H1 (cell line): ENCODE measurements at regions not wholly inside any gene's neighbourhood (a gene's known extent, or its start where the extent isn't known, plus 50 kb on each side); places are given as distances from the start of the nearest gene placed in this dataset.

Experiments used
- CTCF ChIA-PET: fragments of 300-600 bp; sonication (Branson Sonifier 250); formaldehyde crosslinking; loops from one replicate; lab custom pipeline; 2021; ENCODE audit not compliant: partially characterized antibody; lab: Charles Lee
- POLR2A ChIA-PET: fragments of 300-600 bp; sonication (Branson Sonifier 250); formaldehyde crosslinking; loops from one replicate; lab custom pipeline; 2021; ENCODE audit warnings: inconsistent platforms; ENCODE audit not compliant: partially characterized antibody; lab: Charles Lee
- DNase-seq, 2 experiments: peaks; one replicate each; pipeline versions ENCODE4 v3.0.0 to v3.0.0-alpha.2; 2010 to 2022; ENCODE audit warnings: low spot score in 2 of 2, low read depth in 1 of 2, mixed read lengths in 1 of 2
- FAIRE-seq: peaks from 2 replicates; lab custom pipeline; 2011; peaks lifted over from hg19 to GRCh38; lab: Jason Lieb, UNC
- H2AFZ ChIP-seq: 2 replicates; pipeline ENCODE4 v1.8.1; 2012; ENCODE audit warnings: low read length, inconsistent platforms
- H2AK5ac ChIP-seq: 2 replicates; pipeline ENCODE4 v1.6.1; 2013; ENCODE audit warnings: low read depth, low read length
- H2BK120ac ChIP-seq: replicated peaks from 2 replicates; pipeline ENCODE3; 2013; ENCODE audit warnings: low read depth, low read length, inconsistent platforms
- H2BK12ac ChIP-seq: 2 replicates; pipeline ENCODE4 v1.6.1; 2013; ENCODE audit warnings: low read depth, low read length
- H2BK15ac ChIP-seq: 2 replicates; pipeline ENCODE4 v1.6.1; 2013; ENCODE audit warnings: low read length
- H2BK20ac ChIP-seq: 2 replicates; pipeline ENCODE4 v1.6.1; 2013; ENCODE audit warnings: low read length
- H2BK5ac ChIP-seq: 2 replicates; pipeline ENCODE4 v1.6.1; 2013; ENCODE audit warnings: low read depth, low read length
- H3K14ac ChIP-seq: 2 replicates; pipeline ENCODE4 v1.6.1; 2013; ENCODE audit warnings: inconsistent platforms; ENCODE audit not compliant: insufficient read length
- H3K18ac ChIP-seq: 2 replicates; pipeline ENCODE4 v1.6.1; 2013; ENCODE audit warnings: low read length; ENCODE audit errors: extremely low read depth
- H3K23ac ChIP-seq: 2 replicates; pipeline ENCODE4 v1.6.1; 2013; ENCODE audit warnings: inconsistent platforms; ENCODE audit not compliant: insufficient read length
- H3K23me2 ChIP-seq: 2 replicates; pipeline ENCODE4 v1.6.1; 2013; ENCODE audit warnings: low read depth, low read length
- H3K27ac ChIP-seq: 2 replicates; pipeline ENCODE4 v1.6.1; 2011; ENCODE audit warnings: low read depth, low read length, inconsistent platforms
- H3K27me3 ChIP-seq, 4 experiments: replicated peaks in 1 of 4; 1 replicate in 1 of 4; 2 replicates in 3 of 4; pipeline versions ENCODE4 v1.6.1 to v1.8.1; 2011 to 2013; ENCODE audit warnings: low read length in 3 of 4, mild to moderate bottlenecking in 3 of 4, inconsistent platforms in 2 of 4, mixed read lengths in 2 of 4, moderate library complexity in 1 of 4; ENCODE audit not compliant: control insufficient read depth in 3 of 4, insufficient read depth in 3 of 4; ENCODE audit errors: extremely low read depth in 1 of 4
- H3K36me3 ChIP-seq, 4 experiments: 2 replicates each; pipeline versions ENCODE4 v1.6.1 to v1.8.1; 2011 to 2013; ENCODE audit warnings: mild to moderate bottlenecking in 4 of 4, low read length in 3 of 4, moderate library complexity in 2 of 4, control low read depth in 1 of 4, inconsistent platforms in 1 of 4; ENCODE audit not compliant: insufficient read depth in 4 of 4, control insufficient read depth in 2 of 4
- H3K4ac ChIP-seq: replicated peaks from 2 replicates; pipeline ENCODE3; 2013; ENCODE audit warnings: low read length, low read depth, mixed read lengths, inconsistent platforms; ENCODE audit not compliant: insufficient read length
- H3K4me1 ChIP-seq, 4 experiments: replicated peaks in 1 of 4; 1 replicate in 1 of 4; 2 replicates in 3 of 4; pipeline versions ENCODE4 v1.6.1 to v1.8.1; 2011 to 2013; ENCODE audit warnings: low read length in 3 of 4, inconsistent platforms in 2 of 4, mixed read lengths in 1 of 4; ENCODE audit not compliant: insufficient read depth in 4 of 4, control insufficient read depth in 3 of 4
- H3K4me2 ChIP-seq, 2 experiments: 2 replicates each; pipeline versions ENCODE4 v1.6.1 to v1.8.1; 2011 to 2013; ENCODE audit warnings: low read depth in 2 of 2, low read length in 2 of 2, control low read depth in 1 of 2, inconsistent platforms in 1 of 2, mild to moderate bottlenecking in 1 of 2; ENCODE audit not compliant: insufficient read depth in 1 of 2
- H3K4me3 ChIP-seq, 4 experiments: fragments of 200-600, 300-600 bp in 1 of 4; sonication (generic), shearing (Covaris generic), sonication (Bioruptor Twin) in 1 of 4; 2 replicates each; pipeline versions ENCODE4 v1.5.1 to v1.8.1; 2011 to 2016; ENCODE audit warnings: low read length in 4 of 4, low read depth in 3 of 4, control low read depth in 2 of 4, inconsistent platforms in 2 of 4, mild to moderate bottlenecking in 2 of 4, mixed read lengths in 1 of 4, moderate library complexity in 1 of 4; ENCODE audit not compliant: insufficient read depth in 2 of 4; ENCODE audit errors: extremely low read depth in 1 of 4
- H3K56ac ChIP-seq: replicated peaks from 2 replicates; pipeline ENCODE3; 2013; ENCODE audit warnings: low read depth, mild to moderate bottlenecking, mixed read lengths, low read length, inconsistent platforms; ENCODE audit not compliant: insufficient read length
- H3K79me1 ChIP-seq: 2 replicates; pipeline ENCODE4 v1.6.1; 2013; ENCODE audit warnings: low read depth, low read length, control low read depth
- H3K79me2 ChIP-seq, 2 experiments: 2 replicates each; pipeline versions ENCODE4 v1.6.1 to v1.8.1; 2012 to 2013; ENCODE audit warnings: low read length in 2 of 2, mild to moderate bottlenecking in 2 of 2, inconsistent platforms in 1 of 2; ENCODE audit not compliant: insufficient read depth in 2 of 2, control insufficient read depth in 1 of 2
- H3K9ac ChIP-seq, 4 experiments: replicated peaks in 1 of 4; 1 replicate in 1 of 4; 2 replicates in 3 of 4; pipeline versions ENCODE4 v1.6.1 to v1.8.1; 2011 to 2013; ENCODE audit warnings: low read depth in 3 of 4, low read length in 3 of 4, control low read depth in 2 of 4, mild to moderate bottlenecking in 2 of 4, moderate library complexity in 2 of 4, inconsistent platforms in 1 of 4; ENCODE audit errors: extremely low read depth in 1 of 4
- H3K9me3 ChIP-seq, 2 experiments: 2 replicates each; pipeline versions ENCODE4 v1.6.1 to v1.8.1; 2012 to 2013; ENCODE audit warnings: mild to moderate bottlenecking in 2 of 2, moderate library complexity in 2 of 2, control low read depth in 1 of 2, inconsistent platforms in 1 of 2, low read depth in 1 of 2, low read length in 1 of 2, mixed read lengths in 1 of 2; ENCODE audit not compliant: insufficient read depth in 2 of 2
- H4K20me1 ChIP-seq, 2 experiments: replicated peaks in 1 of 2; 2 replicates each; pipeline versions ENCODE3 to v1.8.1; 2011 to 2013; ENCODE audit warnings: inconsistent platforms in 2 of 2, low read length in 2 of 2, mild to moderate bottlenecking in 1 of 2; ENCODE audit not compliant: insufficient read depth in 2 of 2, control insufficient read depth in 1 of 2
- H4K5ac ChIP-seq: 2 replicates; pipeline ENCODE4 v1.6.1; 2013; ENCODE audit warnings: low read length, low read depth, mixed read lengths, inconsistent platforms; ENCODE audit not compliant: insufficient read length
- H4K8ac ChIP-seq: 2 replicates; pipeline ENCODE4 v1.8.0; 2013; ENCODE audit warnings: mild to moderate bottlenecking, moderate library complexity, low read length, inconsistent platforms; ENCODE audit not compliant: insufficient read depth; ENCODE audit errors: extremely low read depth
- H4K91ac ChIP-seq: replicated peaks from 2 replicates; pipeline ENCODE3; 2013; ENCODE audit warnings: low read length, mixed read lengths, inconsistent platforms; ENCODE audit not compliant: insufficient read length
- CBX8 ChIP-seq: fragments of 300-800, 300-1000 bp; sonication (generic); IDR thresholded peaks from 2 replicates; pipeline ENCODE4 v1.7.1; 2016; ENCODE audit warnings: low read depth, low read length, borderline replicate concordance
- CEBPB ChIP-seq: IDR thresholded peaks from 2 replicates; pipeline ENCODE4 v1.6.1; 2012; ENCODE audit warnings: low read depth, low read length
- EGR1 ChIP-seq: IDR thresholded peaks from 2 replicates; pipeline ENCODE4 v1.6.1; 2011; ENCODE audit warnings: low read depth, low read length, borderline replicate concordance
- JUND ChIP-seq: IDR thresholded peaks from 2 replicates; pipeline ENCODE4 v1.6.1; 2011; ENCODE audit warnings: mild to moderate bottlenecking, improper control_type of control experiment, low read length
- POLR2AphosphoS5 ChIP-seq: IDR thresholded peaks from 2 replicates; pipeline ENCODE4 v1.6.1; 2011; ENCODE audit warnings: low read depth, low read length
- SIX5 ChIP-seq: IDR thresholded peaks from 2 replicates; pipeline ENCODE4 v1.6.1; 2011; ENCODE audit warnings: mild to moderate bottlenecking, low read depth, low read length
- TBP ChIP-seq: IDR thresholded peaks from 2 replicates; pipeline ENCODE4 v1.6.1; 2011; ENCODE audit warnings: low read depth, low read length, improper control_type of control experiment
- TEAD4 ChIP-seq: IDR thresholded peaks from 2 replicates; pipeline ENCODE4 v1.6.1; 2012; ENCODE audit warnings: low read depth, low read length, inconsistent platforms, mixed read lengths
- WGBS, 2 experiments: shearing (Covaris generic) in 1 of 2; methylation state at CpG; one replicate each; pipeline versions ENCODE4 v1.1.6 to v1.1.7; 2013 to 2015; ENCODE audit warnings: low lambda C conversion rate in 2 of 2, mixed read lengths in 2 of 2, inconsistent platforms in 1 of 2, low coverage in 1 of 2, missing lambda C conversion rate in 1 of 2; ENCODE audit not compliant: insufficient replicate concordance in 2 of 2, insufficient coverage in 1 of 2, insufficient read length in 1 of 2; ENCODE audit errors: extremely low coverage in 1 of 2, missing lambda C conversion rate in 1 of 2; 5-methylcytosine and 5-hydroxymethylcytosine counted together
- TF ChIP-seq, protein P1 (sequence below): IDR thresholded peaks from 2 replicates; pipeline ENCODE4 v1.6.1; 2012; ENCODE audit warnings: inconsistent platforms

- H3K4ac ChIP-seq = no peak overlapping the region
- H2BK120ac ChIP-seq = no peak overlapping the region
- H3K4me1 ChIP-seq = peaks cover 9 to 16% (median 15%) of the 10 kb centered on the region in 4 experiments
- H2BK12ac ChIP-seq = no peak overlapping the region
- no peak overlapping the region for H2AFZ ChIP-seq
- H3K56ac ChIP-seq = no peak overlapping the region
- H2BK20ac ChIP-seq = no peak overlapping the region
- no peak overlapping the region for H2BK15ac ChIP-seq
- no peak overlapping the region for H2AK5ac ChIP-seq
- no peak overlapping the region for H3K23ac ChIP-seq
- H2BK5ac ChIP-seq = no peak overlapping the region
- no peaks in the 10 kb centered on the region; a peak in 2 of 7 replicates for H3K27me3 ChIP-seq
- no peak overlapping the region for H3K14ac ChIP-seq
- H4K91ac ChIP-seq = no peak overlapping the region
- H3K9ac ChIP-seq = no peak overlapping the region
- no peak overlapping the region for H4K5ac ChIP-seq
- 88% methylated on average over 1 of the region's 1 CpG; no CpG with 5 or more reads in 1 of the 2 experiments for whole genome bisulfite sequencing, 2 experiments
- DNase-seq = no peak
- FAIRE-seq = no peak
- no peak overlapping the region for H4K8ac ChIP-seq
- H3K23me2 ChIP-seq = no peaks in the 10 kb centered on the region
- no peak overlapping the region for H3K18ac ChIP-seq
- H4K20me1 ChIP-seq = no peaks in the 10 kb centered on the region
- H3K9me3 ChIP-seq = no peaks in the 10 kb centered on the region
- H3K27ac ChIP-seq = no peak overlapping the region
- H3K79me1 ChIP-seq = no peaks in the 10 kb centered on the region
- POLR2A ChIA-PET = no interaction called here
- H3K79me2 ChIP-seq = no peaks in the 10 kb centered on the region
- H3K36me3 ChIP-seq = no peaks in the 10 kb centered on the region
- CTCF ChIA-PET = interaction anchor here (1.1 to 1.9 kb wide), 6 partner anchors 15 to 64 kb away, joined by 3 to 6 read pairs (median 4); no protein-coding TSS in a partner anchor
- H3K4me2 ChIP-seq = no peak overlapping the region
- H3K4me3 ChIP-seq = no peak overlapping the region
- TF ChIP-seq CBX8 (no peak), TBP (no peak), TEAD4 (no peak), POLR2AphosphoS5 (no peak), EGR1 (no peak), CEBPB (no peak), JUND (no peak), SIX5 (no peak)
- TF ChIP-seq, protein P1, sequence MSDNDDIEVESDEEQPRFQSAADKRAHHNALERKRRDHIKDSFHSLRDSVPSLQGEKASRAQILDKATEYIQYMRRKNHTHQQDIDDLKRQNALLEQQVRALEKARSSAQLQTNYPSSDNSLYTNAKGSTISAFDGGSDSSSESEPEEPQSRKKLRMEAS = no peak
These were observed 106.8 kb downstream of the TMEM174 start for GRCh38 chr5:73279805-73280204.
